ENCODE measurements at regions not wholly inside any gene's neighbourhood (a gene's known extent, or its start where the extent isn't known, plus 50 kb on each side); places are given as distances from the start of the nearest gene placed in this dataset.

- TF ChIP-seq EZH2 (IDR thresholded peaks at IDR 0.05; ENCODE audit: insufficient read depth, poor library complexity, severe bottlenecking) = no peak
- TF ChIP-seq EZH2phosphoT487 (IDR thresholded peaks at IDR 0.05; ENCODE audit: insufficient read depth, low read depth) = no peak
Observed at GRCh38 chr3:31186041-31186440, 291.6 kb upstream of the GADL1 start.

Measured in GM23248 (cell line).